CD4-positive, alpha-beta T cell treated with Interleukin-4 for 4 hours (primary cell): ENCODE measurements at regions not wholly inside any gene's neighbourhood (a gene's known extent, or its start where the extent isn't known, plus 50 kb on each side); places are given as distances from the start of the nearest gene placed in this dataset.

ENCODE experiments used
- DNase-seq: peaks from one replicate; pipeline ENCODE4 v3.0.0-alpha.2; 2020

GRCh38 chr5:58403822-58404433, 56.0 kb downstream of the PLK2 start:
- DNase-seq = no peak

DNA sequence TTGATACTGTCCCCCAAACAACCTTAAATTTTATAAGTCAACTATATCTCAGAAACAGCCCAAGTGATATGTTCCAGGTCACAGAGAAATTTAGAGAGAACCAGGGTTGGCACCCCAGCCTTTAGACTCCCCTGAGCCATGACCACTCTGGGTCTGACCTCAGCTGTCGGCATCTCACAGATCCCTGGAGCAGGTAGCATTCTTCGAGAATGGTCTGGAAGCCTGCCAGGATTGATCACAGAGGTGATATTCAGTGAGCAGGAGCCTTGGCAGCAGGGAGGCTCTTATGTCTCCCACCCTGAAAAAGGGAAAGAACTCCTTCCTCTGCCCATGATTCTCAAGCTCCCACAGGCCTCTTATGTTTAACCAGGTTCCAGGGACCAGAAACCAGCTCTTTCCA, 58.2 kb downstream of the PLK2 start:
- DNase-seq = no peak

GRCh38 chr5:58400737-58401136, 59.1 kb downstream of the PLK2 start:
- no peak for DNase-seq

- DNase-seq = no peak
These were observed 59.9 kb downstream of the PLK2 start for GRCh38 chr5:58399951-58400350.

DNA sequence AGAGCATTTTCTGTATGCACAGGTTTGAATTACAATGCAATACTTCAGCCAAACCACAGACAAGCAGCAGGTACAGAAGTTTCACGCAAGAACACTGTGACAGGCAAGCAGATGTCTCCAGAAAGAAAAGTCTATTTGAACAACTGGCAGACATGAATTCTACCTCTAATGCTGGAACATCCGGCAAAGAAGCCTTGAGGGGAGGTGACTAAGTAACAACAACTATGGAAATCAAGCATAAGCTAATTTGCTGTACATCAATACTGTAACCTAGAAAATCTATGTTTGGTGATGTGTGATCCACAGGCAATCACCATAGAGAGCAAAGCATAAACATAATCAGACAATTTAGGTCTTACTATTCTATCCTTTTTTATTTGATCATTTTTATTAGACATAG, 65.5 kb downstream of the PLK2 start:
- no peak for DNase-seq

- DNase-seq = no peak
These were observed 66.2 kb downstream of the PLK2 start for GRCh38 chr5:58393716-58394115.

GRCh38 chr5:58392496-58392895, 67.4 kb downstream of the PLK2 start:
- DNase-seq = no peak

- DNase-seq = no peak
These were observed 76.4 kb downstream of the PLK2 start for GRCh38 chr5:58383448-58383847.

DNA sequence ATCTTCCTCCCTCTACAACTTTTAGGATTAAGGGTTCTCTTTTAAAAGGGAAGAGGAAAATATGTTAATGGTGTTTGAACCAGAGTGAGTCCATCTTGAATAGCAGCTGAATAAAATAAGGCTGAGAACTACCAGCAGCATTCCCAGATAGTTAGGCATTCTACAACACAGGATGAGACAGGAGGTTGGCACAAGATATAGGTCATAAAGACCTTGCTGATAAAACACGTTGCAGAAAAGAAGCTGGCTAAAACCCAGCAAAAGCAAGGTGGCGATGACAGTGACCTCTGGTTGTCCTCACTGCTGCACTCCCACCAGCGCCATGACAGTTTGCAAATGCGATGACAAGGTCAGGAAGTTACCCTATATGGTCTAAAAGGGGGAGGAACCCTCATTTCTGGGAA, 77.8 kb downstream of the PLK2 start:
- DNase-seq = no peak

- DNase-seq = no peak
These were observed 78.3 kb downstream of the PLK2 start for GRCh38 chr5:58381566-58381965.

DNA sequence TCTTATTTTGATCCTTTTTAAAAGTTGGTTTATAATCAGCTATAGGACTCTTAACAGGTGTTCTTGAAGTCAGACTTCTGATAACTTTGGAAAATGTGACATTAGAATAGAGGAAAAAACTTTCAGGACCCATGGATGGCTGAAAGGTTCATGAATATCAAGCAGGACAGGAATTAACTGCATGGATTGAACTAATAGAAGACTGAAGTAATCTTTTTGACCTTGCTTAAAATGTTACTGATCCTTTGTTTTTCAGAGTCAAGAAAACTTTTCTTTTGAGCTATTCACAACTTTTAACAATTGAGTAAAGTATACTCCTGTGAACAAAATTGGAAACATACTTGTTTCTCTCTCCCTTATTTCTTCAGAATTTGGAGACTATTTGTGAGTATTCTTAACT, 79.2 kb downstream of the PLK2 start:
- DNase-seq = no peak

DNA sequence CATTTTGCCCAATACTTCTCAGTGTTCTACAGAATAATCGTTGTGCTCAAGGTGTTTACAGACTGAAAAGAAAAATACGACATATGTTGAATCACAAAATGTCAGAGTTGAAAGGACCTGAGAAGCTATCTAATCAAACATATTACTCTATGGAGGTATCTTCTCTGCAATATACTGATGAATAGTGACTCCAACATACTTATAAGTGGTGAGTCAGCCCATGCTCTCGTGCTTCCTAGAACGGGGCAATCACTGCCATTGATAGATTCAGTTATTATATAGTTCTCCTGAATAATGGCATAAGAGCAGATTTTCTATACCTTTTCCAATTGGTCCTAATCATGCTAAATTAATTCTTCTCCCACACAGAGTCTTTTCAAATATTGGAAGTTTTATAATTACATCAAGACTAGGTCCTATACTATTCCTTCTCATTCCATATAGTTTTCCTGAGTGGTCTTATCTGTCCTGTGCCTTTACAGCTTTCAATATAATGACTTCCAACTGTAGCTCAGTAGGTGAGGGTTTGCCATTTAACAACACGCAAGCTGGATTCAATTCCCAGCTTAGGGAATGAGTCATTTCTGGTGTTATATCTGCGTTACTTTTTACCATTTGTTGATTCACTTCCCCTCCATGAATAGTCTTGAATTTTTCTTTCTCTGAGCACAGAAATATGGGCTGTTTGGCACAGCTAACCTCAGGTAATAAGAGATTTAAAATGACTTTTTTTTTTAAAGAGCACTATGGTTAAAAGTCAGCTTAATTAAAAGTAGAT, 81.1 kb downstream of the PLK2 start:
- DNase-seq = no peak

DNA sequence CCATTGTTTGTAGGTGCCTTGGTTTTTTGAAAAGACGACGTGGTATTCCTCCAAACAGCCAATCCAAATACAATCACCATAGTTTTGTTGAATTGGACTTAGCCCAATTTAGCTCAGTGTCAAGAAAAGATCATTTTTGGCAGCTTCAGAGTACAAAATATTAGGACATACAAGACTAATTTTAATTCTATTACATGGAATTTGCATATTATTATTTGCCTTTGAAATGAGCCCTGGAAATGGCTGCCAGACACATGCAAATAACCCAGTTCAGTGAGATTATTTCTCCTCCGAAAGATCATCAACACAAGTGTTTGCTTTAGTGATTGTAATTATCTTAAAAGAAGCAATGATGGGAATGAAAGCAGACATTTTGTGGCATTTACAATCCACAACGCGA, 89.3 kb downstream of the PLK2 start:
- no peak for DNase-seq

DNA sequence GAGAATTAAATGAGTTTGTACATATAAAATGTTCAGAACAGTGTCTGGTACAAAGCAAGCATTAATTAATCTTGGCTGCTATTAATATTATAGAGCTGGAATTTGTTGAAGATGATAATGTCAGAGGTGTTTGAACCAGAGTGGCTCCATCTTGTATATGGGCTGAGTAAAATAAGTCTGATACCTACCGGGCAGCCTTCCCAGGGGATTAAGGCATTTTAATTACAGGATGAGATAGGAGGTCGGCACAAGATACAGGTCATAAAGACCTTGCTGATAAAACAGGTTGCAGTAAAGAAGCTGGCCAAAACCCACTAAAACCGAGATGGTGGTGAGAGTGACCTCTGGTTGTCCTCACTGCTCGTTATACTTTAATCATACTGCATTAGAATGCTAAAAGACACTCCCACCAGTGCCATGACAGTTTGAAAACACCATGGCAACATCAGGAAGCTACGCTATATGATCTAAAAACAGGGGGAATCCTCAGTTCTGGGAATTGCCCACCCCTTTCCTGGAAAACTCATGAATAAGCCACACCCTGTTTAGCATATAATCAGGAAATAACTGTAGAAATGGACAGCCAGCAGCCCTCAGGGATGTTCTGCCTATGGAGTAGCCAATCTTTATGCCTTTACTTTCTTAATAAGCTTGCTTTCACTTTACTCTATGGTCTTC, 90.2 kb downstream of the PLK2 start:
- DNase-seq = no peak

- no peak for DNase-seq
These were observed 93.4 kb downstream of the PLK2 start for GRCh38 chr5:58366461-58366860.

- DNase-seq = no peak
These were observed 94.1 kb downstream of the PLK2 start for GRCh38 chr5:58365791-58366190.

GRCh38 chr5:58363461-58364249, 96.2 kb downstream of the PLK2 start:
- DNase-seq = no peak

GRCh38 chr5:58362135-58362534, 97.8 kb downstream of the PLK2 start:
- DNase-seq = no peak

GRCh38 chr5:58360794-58361193, 99.1 kb downstream of the PLK2 start:
- DNase-seq = no peak

DNA sequence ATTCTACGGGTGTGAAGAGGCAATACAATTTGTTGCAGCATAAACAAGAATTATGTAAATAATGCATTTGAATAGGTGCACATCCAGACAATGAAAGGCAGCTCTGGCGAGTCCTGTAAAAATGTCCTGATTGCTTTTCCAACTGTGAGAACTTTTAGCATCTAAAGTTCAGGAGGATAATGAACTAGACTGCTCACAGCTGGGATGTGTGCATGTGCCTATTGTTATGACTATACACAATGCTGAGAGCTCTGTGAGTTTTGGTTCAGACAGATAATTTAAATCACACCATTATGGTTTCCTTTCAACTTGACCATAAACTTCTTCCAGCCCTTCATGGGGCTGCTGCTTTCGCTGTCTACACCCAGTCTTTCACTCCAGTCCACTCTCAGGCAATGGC, 99.9 kb downstream of the PLK2 start:
- no peak for DNase-seq

GRCh38 chr5:58358501-58359178, 101.2 kb downstream of the PLK2 start:
- DNase-seq = no peak

GRCh38 chr5:58357799-58358500, 101.9 kb downstream of the PLK2 start:
- DNase-seq = no peak
